ENCODE measurements at regions not wholly inside any gene's neighbourhood (a gene's known extent, or its start where the extent isn't known, plus 50 kb on each side); places are given as distances from the start of the nearest gene placed in this dataset.

DNA sequence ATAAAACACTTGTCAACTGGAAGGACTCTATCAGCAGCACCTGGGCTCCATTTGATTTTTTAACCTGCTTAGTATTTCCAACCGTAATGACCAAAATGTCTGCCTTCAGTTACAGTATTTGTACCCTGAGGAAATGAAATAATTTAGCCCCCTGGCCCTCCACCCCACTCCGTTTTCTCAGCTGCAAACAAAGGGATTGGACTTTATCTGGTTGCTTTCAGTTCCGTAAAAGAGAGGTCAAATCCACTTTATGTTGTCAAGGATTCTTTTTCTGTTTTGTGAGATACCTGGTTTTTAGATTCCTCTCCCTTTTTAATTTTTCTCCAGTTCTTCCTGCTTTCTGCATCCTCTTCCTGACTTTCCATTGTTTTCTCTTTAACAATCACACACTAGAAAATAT is 64.4 kb upstream of the BMP2 start:
- WGBS, 2 donors, result 84 to 89% methylated on average over 3 of the region's 3 CpGs
- DNase-seq (ENCODE audit: low spot score in 2 of 2), result no peak
- no peak overlapping the region for H3K4me3 ChIP-seq (ENCODE audit: low read depth, poor library complexity, severe bottlenecking)
- intact Hi-C loops (cut with DNase I; ENCODE audit: low total_unique reads), result no loop called here
- TF ChIP-seq, protein P1, sequence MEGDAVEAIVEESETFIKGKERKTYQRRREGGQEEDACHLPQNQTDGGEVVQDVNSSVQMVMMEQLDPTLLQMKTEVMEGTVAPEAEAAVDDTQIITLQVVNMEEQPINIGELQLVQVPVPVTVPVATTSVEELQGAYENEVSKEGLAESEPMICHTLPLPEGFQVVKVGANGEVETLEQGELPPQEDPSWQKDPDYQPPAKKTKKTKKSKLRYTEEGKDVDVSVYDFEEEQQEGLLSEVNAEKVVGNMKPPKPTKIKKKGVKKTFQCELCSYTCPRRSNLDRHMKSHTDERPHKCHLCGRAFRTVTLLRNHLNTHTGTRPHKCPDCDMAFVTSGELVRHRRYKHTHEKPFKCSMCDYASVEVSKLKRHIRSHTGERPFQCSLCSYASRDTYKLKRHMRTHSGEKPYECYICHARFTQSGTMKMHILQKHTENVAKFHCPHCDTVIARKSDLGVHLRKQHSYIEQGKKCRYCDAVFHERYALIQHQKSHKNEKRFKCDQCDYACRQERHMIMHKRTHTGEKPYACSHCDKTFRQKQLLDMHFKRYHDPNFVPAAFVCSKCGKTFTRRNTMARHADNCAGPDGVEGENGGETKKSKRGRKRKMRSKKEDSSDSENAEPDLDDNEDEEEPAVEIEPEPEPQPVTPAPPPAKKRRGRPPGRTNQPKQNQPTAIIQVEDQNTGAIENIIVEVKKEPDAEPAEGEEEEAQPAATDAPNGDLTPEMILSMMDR (IDR thresholded peaks at IDR 0.05), result no peak
- no peak for TF ChIP-seq POLR2A (IDR thresholded peaks at IDR 0.05)

DNA sequence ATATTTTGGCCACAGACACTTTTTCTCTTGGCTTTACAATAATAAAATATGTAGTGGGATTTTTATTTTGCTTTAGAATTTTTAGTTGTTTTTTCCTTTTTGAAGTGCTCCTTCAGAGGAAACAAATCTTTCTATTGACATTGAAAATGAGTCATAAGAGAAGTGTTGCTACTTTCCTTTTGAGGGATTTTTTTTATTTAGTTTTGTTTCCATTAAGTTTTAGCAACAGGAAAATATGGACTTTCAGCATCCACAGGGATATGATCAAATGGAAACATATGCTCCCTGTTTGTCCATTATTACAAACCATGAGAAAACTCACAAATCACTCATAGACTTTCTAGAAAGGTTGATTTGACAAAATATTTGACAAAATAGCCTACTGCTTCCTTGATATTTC is 65.3 kb upstream of the BMP2 start:
- TF ChIP-seq, protein P1 (IDR thresholded peaks at IDR 0.05), result no peak
- TF ChIP-seq POLR2A (IDR thresholded peaks at IDR 0.05), result no peak
- no peak for DNase-seq (ENCODE audit: low spot score in 2 of 2)
- intact Hi-C loops (cut with DNase I; ENCODE audit: low total_unique reads), result no loop called here
- no peak overlapping the region for H3K4me3 ChIP-seq (ENCODE audit: low read depth, poor library complexity, severe bottlenecking)

DNA sequence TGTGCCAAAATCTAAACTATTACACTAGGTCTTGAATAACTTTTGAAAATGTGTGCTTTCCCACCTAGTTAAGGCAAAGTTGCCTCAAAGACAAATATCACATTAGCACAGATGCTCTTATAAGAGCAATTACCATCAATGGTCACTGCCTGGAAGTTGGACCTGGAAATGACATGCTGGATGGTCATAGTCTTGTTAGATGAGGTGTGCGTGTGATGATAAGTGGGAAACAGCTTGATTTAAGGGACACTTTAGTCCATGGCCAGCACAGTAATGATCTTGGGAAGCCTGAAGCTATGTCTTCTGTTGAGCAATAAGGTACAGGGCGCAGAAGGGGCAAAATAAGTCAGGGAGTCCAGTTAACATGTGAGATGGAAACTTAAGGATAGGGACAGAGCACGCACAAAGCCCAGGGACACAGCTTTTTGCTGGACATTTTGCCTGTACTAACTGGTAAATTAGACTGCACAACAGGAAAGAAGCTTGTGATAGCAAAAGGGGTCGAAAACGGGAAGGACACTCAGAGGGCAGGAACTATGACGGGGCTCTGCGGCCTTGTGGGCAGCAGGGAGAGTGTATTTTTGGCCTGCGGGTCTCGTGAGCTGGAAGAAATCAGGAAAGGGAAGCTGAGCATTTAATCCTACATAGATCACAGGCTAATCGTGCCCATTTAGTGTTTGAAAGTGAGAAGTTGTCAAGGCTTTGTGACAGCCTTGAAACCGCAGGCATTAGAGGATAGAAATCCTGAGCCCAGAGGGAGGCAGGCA is 66.7 kb upstream of the BMP2 start:
- DNase-seq (ENCODE audit: low spot score in 2 of 2), result peak; percentile 54 to 87
- no peak for TF ChIP-seq POLR2A (IDR thresholded peaks at IDR 0.05)
- TF ChIP-seq, protein P1 (IDR thresholded peaks at IDR 0.05), result no peak

DNA sequence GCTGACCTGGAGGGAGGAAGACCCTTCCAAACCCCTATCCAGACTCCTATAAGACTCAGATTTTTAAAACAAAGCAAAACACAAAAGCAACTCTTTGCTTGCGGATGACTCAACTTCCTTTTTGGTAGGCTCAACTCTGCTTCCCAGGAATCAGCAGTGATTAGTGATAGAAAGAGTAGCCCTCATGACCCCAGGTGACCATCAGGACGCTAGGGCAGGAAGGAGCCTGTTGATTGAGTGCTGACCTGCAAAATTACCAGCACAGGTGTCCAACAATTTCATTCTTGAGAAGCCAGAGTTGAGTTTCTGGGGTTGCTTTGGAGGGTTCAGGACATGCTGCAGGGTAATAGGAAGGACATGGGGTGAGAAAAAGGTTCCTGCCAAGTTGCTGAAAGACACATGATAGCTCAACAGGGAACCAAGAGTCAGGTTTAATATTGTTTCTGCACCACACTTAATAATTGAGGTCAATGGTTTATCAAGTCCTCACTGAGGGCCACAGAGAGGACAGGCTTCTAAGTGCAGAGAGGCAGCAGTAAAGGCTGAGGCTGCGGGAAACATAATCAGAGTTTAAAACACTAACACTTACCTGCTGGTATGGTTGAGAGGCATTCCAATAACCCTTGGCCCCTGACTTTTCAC is 67.4 kb upstream of the BMP2 start:
- WGBS, 2 donors, result 40 to 48% methylated on average over 3 of the region's 3 CpGs

More for the DNA sequence above, 66.7 kb upstream of the BMP2 start:
- 73 to 78% methylated on average over 11 of the region's 11 CpGs for WGBS, 2 donors
- intact Hi-C loops (cut with DNase I; ENCODE audit: low total_unique reads), result no loop called here
- no peak overlapping the region for H3K4me3 ChIP-seq (ENCODE audit: low read depth, poor library complexity, severe bottlenecking)

DNA sequence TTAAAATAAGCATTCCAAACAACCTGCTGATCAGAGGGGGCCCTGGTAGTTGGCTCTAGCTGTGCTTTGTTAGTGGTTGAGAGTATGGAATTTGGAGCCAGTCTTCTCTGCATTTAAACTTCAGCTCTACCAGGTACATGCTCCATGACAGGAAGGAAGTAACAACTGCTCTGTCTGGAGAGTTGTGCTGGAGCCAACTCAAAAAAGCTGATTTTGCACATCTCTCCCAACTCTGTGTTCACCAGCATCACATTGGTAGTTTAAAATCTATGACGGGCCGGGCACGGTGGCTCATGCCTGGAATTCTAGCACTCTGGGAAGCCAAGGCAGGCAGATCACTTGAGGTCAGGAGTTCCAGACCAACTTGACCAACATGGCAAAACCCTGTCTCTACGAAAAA is 68.8 kb upstream of the BMP2 start:
- intact Hi-C loops (cut with DNase I; ENCODE audit: low total_unique reads), result no loop called here
- WGBS, 2 donors, result 85 to 95% methylated on average over 4 of the region's 4 CpGs
- H3K4me3 ChIP-seq (ENCODE audit: low read depth, poor library complexity, severe bottlenecking), result no peak overlapping the region
- DNase-seq (ENCODE audit: low spot score in 2 of 2), result no peak
- TF ChIP-seq POLR2A (IDR thresholded peaks at IDR 0.05), result no peak
- TF ChIP-seq, protein P1 (IDR thresholded peaks at IDR 0.05), result no peak

More for the DNA sequence above, 67.4 kb upstream of the BMP2 start:
- TF ChIP-seq, protein P1 (IDR thresholded peaks at IDR 0.05), result no peak
- intact Hi-C loops (cut with DNase I; ENCODE audit: low total_unique reads), result no loop called here
- no peak overlapping the region for H3K4me3 ChIP-seq (ENCODE audit: low read depth, poor library complexity, severe bottlenecking)
- DNase-seq (ENCODE audit: low spot score in 2 of 2), result no peak
